ENCODE measurements at regions not wholly inside any gene's neighbourhood (a gene's known extent, or its start where the extent isn't known, plus 50 kb on each side); places are given as distances from the start of the nearest gene placed in this dataset.

DNA sequence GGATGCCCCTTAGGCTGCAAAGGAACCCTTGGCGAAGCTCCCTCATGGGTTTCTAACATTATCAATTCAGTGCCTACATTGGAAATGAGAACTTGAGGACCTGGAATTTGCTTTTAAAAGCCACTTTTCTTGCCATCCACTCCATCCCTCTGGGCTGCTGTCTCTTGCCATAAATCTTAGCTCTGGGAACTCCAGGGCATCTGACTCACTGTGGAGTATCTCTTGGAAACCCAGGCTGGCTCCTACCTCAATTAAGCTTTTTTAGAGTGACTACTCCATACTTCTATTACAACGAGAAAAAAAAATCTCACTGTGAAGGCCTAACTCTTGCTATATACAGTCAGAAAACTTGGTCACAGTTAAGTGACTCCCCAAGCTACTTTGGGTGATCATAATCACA, 227.2 kb upstream of the SETBP1 start:
- no peaks in the 10 kb centered on the region for H3K27me3 ChIP-seq (ENCODE audit: control insufficient read depth in 1 of 2, insufficient read depth in 2 of 2, low read length in 2 of 2)
- no peak overlapping the region for H3K27ac ChIP-seq (ENCODE audit: low read depth, low read length)
- no peak overlapping the region for H3K4me3 ChIP-seq (ENCODE audit: low read depth in 1 of 2, low read length in 2 of 2)
- H3K36me3 ChIP-seq (ENCODE audit: control insufficient read depth in 1 of 2, insufficient read depth in 2 of 2, low read length in 2 of 2): no peaks in the 10 kb centered on the region
- no peak overlapping the region for H3K9ac ChIP-seq (ENCODE audit: low read depth in 1 of 2, low read length in 2 of 2)
- no peaks in the 10 kb centered on the region for H3K4me1 ChIP-seq (ENCODE audit: control insufficient read depth in 1 of 2, insufficient read depth in 2 of 2, low read length in 2 of 2)
- no peaks in the 10 kb centered on the region for H3K9me3 ChIP-seq (ENCODE audit: control insufficient read depth in 1 of 2, low read length in 2 of 2)

DNA sequence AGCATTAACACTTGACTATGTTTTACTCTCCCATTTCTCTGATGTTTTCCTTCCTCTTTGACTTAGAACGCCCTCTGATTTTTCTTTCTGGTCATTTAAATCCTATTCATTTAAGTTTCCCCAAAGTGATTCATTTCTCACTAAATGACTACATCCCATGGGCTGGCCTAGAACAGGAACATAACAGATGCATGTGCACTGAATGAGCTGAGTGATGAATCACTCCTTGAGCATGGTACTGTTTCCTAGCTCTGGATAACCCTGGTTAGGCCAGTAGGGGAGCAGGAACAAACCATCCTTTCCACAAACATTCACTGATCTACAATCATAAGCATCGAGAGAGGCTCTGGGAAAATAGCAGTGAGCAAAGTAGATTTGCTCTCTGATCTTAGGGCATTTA, 221.9 kb upstream of the SETBP1 start:
- H3K27ac ChIP-seq (ENCODE audit: low read depth, low read length): no peak overlapping the region
- no peaks in the 10 kb centered on the region for H3K4me1 ChIP-seq (ENCODE audit: control insufficient read depth in 1 of 2, insufficient read depth in 2 of 2, low read length in 2 of 2)
- H3K9ac ChIP-seq (ENCODE audit: low read depth in 1 of 2, low read length in 2 of 2): no peak overlapping the region
- H3K27me3 ChIP-seq (ENCODE audit: control insufficient read depth in 1 of 2, insufficient read depth in 2 of 2, low read length in 2 of 2): no peaks in the 10 kb centered on the region
- no peaks in the 10 kb centered on the region for H3K9me3 ChIP-seq (ENCODE audit: control insufficient read depth in 1 of 2, low read length in 2 of 2)
- no peaks in the 10 kb centered on the region for H3K36me3 ChIP-seq (ENCODE audit: control insufficient read depth in 1 of 2, insufficient read depth in 2 of 2, low read length in 2 of 2)
- H3K4me3 ChIP-seq (ENCODE audit: low read depth in 1 of 2, low read length in 2 of 2): no peak overlapping the region

DNA sequence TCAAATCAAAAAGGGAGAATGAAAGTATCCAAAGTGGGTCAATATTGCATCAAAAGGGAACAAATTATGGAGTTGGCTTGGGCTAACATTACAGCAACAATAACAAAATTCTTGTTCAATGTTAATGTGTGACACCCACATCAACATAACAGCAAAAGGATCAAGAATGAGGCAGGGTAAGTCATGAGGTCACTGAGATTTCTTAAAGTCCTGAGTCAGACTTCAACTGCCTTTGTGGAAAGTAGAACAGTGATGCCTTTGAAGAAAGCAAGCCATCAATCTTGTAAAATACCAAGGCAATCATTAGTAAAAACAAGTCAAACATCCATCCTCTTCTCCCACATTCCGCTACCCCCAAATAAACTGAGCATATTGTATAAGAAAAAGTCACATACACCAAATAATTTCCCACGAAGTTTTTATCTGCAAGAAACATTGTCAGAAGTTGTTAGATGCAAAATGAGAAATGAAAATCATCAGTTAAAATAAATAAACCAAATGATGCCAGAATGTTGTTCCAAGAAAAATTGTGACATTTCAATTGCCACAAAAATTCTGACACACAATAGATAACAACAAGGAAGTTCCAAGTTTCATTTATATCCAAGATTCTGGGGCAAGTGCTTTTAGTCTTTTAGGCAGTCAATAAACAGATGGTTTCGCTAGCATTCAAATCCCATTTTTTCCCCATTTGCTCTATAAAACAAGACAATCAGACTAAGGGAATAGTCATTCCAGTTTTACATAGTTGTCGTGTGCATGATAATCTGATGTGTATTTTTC, 216.1 kb upstream of the SETBP1 start:
- Histone ChIP-seq H3K4me3 (ENCODE audit: low read depth in 1 of 2, low read length in 2 of 2) (no peak overlapping the region), H3K27me3 (ENCODE audit: control insufficient read depth in 1 of 2, insufficient read depth in 2 of 2, low read length in 2 of 2) (no peaks in the 10 kb centered on the region), H3K4me1 (ENCODE audit: control insufficient read depth in 1 of 2, insufficient read depth in 2 of 2, low read length in 2 of 2) (no peaks in the 10 kb centered on the region), H3K27ac (ENCODE audit: low read depth, low read length) (no peak overlapping the region), H3K9me3 (ENCODE audit: control insufficient read depth in 1 of 2, low read length in 2 of 2) (no peaks in the 10 kb centered on the region), H3K9ac (ENCODE audit: low read depth in 1 of 2, low read length in 2 of 2) (no peak overlapping the region), H3K36me3 (ENCODE audit: control insufficient read depth in 1 of 2, insufficient read depth in 2 of 2, low read length in 2 of 2) (no peaks in the 10 kb centered on the region)

DNA sequence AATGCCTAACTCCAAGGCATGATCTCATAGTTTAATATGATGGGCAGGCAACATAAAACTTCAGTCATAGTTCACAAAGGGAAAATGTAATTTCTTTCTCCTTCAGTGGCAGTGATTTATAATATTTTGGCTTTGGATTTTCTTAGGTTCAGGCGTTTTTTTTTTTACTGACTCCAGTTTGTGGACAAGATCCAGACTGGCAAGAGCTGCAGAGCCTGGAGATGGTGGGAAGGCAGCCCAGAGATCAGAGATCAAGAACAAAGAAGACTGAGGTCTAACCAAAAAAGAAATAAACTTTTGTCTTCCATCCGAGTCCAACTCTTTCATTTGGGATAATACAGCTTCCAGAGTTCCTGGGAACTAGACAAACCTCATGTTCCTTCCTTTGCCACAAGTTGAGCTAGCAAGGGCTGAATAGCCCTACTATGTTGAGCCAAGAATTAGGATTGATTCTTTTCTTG, 215.3 kb upstream of the SETBP1 start:
- Histone ChIP-seq H3K27ac (ENCODE audit: low read depth, low read length) (no peak overlapping the region), H3K4me3 (ENCODE audit: low read depth in 1 of 2, low read length in 2 of 2) (no peak overlapping the region), H3K9ac (ENCODE audit: low read depth in 1 of 2, low read length in 2 of 2) (no peak overlapping the region), H3K9me3 (ENCODE audit: control insufficient read depth in 1 of 2, low read length in 2 of 2) (no peaks in the 10 kb centered on the region), H3K4me1 (ENCODE audit: control insufficient read depth in 1 of 2, insufficient read depth in 2 of 2, low read length in 2 of 2) (no peaks in the 10 kb centered on the region), H3K36me3 (ENCODE audit: control insufficient read depth in 1 of 2, insufficient read depth in 2 of 2, low read length in 2 of 2) (no peaks in the 10 kb centered on the region), H3K27me3 (ENCODE audit: control insufficient read depth in 1 of 2, insufficient read depth in 2 of 2, low read length in 2 of 2) (no peaks in the 10 kb centered on the region)

DNA sequence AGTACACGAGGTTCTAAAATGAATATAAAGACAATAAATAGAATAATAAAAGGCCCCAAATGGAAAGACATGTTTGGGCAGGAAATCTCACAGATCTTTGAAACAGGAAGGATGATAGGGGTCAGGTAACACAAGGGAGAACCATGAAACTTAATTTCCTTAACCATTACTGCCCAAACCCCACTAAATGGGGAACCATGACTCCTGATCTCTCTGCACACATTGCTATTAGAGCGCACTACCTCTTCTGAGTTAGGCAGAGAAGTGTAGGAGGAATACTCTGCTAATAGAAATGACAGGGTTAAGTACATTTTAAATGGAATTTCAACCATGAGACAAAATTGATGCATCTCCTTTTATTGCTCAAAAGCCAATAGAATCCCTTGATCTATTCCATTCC, 213.7 kb upstream of the SETBP1 start:
- Histone ChIP-seq H3K4me3 (ENCODE audit: low read depth in 1 of 2, low read length in 2 of 2) (no peak overlapping the region), H3K27me3 (ENCODE audit: control insufficient read depth in 1 of 2, insufficient read depth in 2 of 2, low read length in 2 of 2) (no peaks in the 10 kb centered on the region), H3K9me3 (ENCODE audit: control insufficient read depth in 1 of 2, low read length in 2 of 2) (no peaks in the 10 kb centered on the region), H3K4me1 (ENCODE audit: control insufficient read depth in 1 of 2, insufficient read depth in 2 of 2, low read length in 2 of 2) (no peaks in the 10 kb centered on the region), H3K9ac (ENCODE audit: low read depth in 1 of 2, low read length in 2 of 2) (no peak overlapping the region), H3K27ac (ENCODE audit: low read depth, low read length) (no peak overlapping the region), H3K36me3 (ENCODE audit: control insufficient read depth in 1 of 2, insufficient read depth in 2 of 2, low read length in 2 of 2) (no peaks in the 10 kb centered on the region)

DNA sequence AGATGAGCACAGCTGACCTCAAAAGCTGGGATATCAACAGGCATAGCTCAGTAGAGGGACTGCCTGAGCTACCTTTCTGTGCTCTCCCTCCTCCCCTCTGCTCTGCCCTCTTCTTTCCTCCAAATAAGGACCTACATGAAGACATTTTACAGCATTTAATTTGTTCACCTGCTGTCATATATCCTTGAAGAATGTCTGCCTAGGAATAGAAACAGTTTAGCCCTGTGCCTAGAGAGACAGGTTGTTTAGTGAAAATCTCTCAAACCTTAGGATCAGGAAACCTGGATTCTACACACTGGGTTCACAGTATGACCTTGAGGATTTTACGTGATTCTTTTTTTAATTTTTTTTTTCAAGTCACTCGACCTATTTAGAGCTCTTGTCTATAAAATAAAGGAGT, 213.0 kb upstream of the SETBP1 start:
- Histone ChIP-seq H3K27ac (ENCODE audit: low read depth, low read length) (no peak overlapping the region), H3K36me3 (ENCODE audit: control insufficient read depth in 1 of 2, insufficient read depth in 2 of 2, low read length in 2 of 2) (no peaks in the 10 kb centered on the region), H3K27me3 (ENCODE audit: control insufficient read depth in 1 of 2, insufficient read depth in 2 of 2, low read length in 2 of 2) (no peaks in the 10 kb centered on the region), H3K9me3 (ENCODE audit: control insufficient read depth in 1 of 2, low read length in 2 of 2) (no peaks in the 10 kb centered on the region), H3K4me3 (ENCODE audit: low read depth in 1 of 2, low read length in 2 of 2) (no peak overlapping the region), H3K4me1 (ENCODE audit: control insufficient read depth in 1 of 2, insufficient read depth in 2 of 2, low read length in 2 of 2) (no peaks in the 10 kb centered on the region), H3K9ac (ENCODE audit: low read depth in 1 of 2, low read length in 2 of 2) (no peak overlapping the region)

DNA sequence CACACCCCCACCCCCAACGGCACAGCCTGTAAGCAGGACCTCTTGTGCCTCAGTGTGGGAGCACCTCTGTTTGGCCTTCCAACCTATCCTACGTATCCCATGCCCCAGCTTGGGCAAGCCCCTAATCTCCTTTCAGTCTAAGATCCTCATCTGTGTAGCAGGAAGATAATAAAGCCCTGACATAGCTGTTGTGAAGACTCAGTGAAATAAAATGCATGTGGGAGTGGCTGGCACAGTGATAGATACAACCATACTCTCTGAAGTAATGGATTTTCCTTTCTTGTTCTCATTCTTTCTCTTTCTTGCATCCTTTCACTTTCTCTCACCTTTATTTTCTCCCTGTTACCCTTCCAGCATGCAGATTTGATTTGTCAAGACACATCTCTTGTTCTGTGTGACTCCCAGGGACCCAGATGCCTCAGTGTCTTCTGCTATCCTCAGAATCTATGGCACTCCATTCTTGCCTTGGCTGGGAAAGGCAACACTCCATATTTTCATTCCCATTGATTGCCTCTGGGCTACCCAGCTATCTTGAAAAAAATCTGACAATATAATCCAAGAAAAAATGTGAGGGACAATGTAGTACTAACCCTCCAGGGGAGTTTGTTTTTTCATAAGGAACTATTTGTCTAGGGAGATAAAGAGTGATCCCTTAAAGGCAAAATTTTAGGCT, 207.2 kb upstream of the SETBP1 start:
- H3K4me3 ChIP-seq (ENCODE audit: low read depth in 1 of 2, low read length in 2 of 2): no peak overlapping the region
- H3K27me3 ChIP-seq (ENCODE audit: control insufficient read depth in 1 of 2, insufficient read depth in 2 of 2, low read length in 2 of 2): no peaks in the 10 kb centered on the region
- no peaks in the 10 kb centered on the region for H3K9me3 ChIP-seq (ENCODE audit: control insufficient read depth in 1 of 2, low read length in 2 of 2)
- H3K9ac ChIP-seq (ENCODE audit: low read depth in 1 of 2, low read length in 2 of 2): no peak overlapping the region
- no peaks in the 10 kb centered on the region for H3K4me1 ChIP-seq (ENCODE audit: control insufficient read depth in 1 of 2, insufficient read depth in 2 of 2, low read length in 2 of 2)
- no peaks in the 10 kb centered on the region for H3K36me3 ChIP-seq (ENCODE audit: control insufficient read depth in 1 of 2, insufficient read depth in 2 of 2, low read length in 2 of 2)
- H3K27ac ChIP-seq (ENCODE audit: low read depth, low read length): no peak overlapping the region

DNA sequence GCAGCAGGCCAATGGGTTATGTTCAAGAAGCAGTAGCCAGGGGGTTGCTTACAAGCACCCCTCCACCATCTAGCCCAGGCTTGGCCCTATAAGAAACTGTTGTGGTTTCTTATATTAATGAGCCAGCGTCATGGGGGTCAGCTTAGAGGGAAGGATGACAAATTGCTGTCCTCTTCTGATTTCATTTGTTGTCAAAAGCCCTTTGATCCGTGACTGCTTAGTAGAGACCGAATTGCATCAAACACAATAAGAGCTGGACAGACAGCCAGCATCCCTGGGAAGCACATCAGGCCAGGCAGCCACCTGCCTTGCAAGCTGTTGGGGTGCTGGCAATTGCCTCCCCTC, 206.6 kb upstream of the SETBP1 start:
- no peaks in the 10 kb centered on the region for H3K36me3 ChIP-seq (ENCODE audit: control insufficient read depth in 1 of 2, insufficient read depth in 2 of 2, low read length in 2 of 2)
- no peaks in the 10 kb centered on the region for H3K27me3 ChIP-seq (ENCODE audit: control insufficient read depth in 1 of 2, insufficient read depth in 2 of 2, low read length in 2 of 2)
- peaks cover under 1 to 4% of the 10 kb centered on the region in 2 donors for H3K9me3 ChIP-seq (ENCODE audit: control insufficient read depth in 1 of 2, low read length in 2 of 2)
- H3K4me1 ChIP-seq (ENCODE audit: control insufficient read depth in 1 of 2, insufficient read depth in 2 of 2, low read length in 2 of 2): no peaks in the 10 kb centered on the region
- no peak overlapping the region for H3K9ac ChIP-seq (ENCODE audit: low read depth in 1 of 2, low read length in 2 of 2)
- no peak overlapping the region for H3K4me3 ChIP-seq (ENCODE audit: low read depth in 1 of 2, low read length in 2 of 2)
- H3K27ac ChIP-seq (ENCODE audit: low read depth, low read length): no peak overlapping the region

DNA sequence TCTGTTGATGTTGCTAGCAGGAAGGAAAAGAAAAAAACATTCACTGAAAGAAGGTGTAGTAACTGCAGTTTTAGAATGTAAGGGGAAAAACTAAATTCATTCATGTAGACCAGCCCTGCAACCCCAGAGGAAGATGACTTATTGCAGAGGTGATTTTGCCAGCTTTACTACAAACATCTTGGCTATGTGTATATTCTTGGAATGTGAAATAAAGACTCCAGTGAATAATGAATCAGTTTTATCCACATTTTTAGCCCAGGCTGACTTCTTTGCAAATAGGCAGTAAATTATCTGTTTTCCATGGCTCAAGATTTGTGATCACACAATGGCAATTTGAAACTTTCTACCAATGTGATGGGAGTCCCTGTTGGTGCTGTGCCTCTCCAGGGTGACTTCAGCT, 206.1 kb upstream of the SETBP1 start:
- H3K4me3 ChIP-seq (ENCODE audit: low read depth in 1 of 2, low read length in 2 of 2): no peak overlapping the region
- H3K27me3 ChIP-seq (ENCODE audit: control insufficient read depth in 1 of 2, insufficient read depth in 2 of 2, low read length in 2 of 2): no peaks in the 10 kb centered on the region
- H3K36me3 ChIP-seq (ENCODE audit: control insufficient read depth in 1 of 2, insufficient read depth in 2 of 2, low read length in 2 of 2): no peaks in the 10 kb centered on the region

DNA sequence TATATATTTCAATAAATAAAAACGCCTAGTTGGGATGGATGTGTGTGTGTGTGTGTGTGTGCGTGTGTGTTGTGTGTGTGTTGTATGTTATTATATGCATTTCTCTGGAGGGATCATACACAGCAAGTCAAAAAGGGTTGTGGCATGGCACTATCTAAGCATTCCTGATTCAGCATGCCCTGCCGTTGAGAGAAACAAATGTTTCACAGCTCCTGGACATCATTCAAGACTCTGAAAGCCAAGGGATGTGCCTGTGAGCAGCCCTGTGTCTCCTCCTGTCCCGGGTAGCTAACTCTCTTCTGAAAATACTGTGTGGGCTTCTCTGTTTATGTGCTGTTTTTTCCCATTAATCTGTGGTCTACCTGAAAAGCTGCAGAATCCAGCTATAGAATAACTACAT, 197.9 kb upstream of the SETBP1 start:
- no peaks in the 10 kb centered on the region for H3K36me3 ChIP-seq (ENCODE audit: control insufficient read depth in 1 of 2, insufficient read depth in 2 of 2, low read length in 2 of 2)
- H3K9me3 ChIP-seq (ENCODE audit: control insufficient read depth in 1 of 2, low read length in 2 of 2): peaks cover 10 to 15% of the 10 kb centered on the region in 2 donors
- H3K9ac ChIP-seq (ENCODE audit: low read depth in 1 of 2, low read length in 2 of 2): no peak overlapping the region
- H3K4me1 ChIP-seq (ENCODE audit: control insufficient read depth in 1 of 2, insufficient read depth in 2 of 2, low read length in 2 of 2): no peaks in the 10 kb centered on the region
- H3K4me3 ChIP-seq (ENCODE audit: low read depth in 1 of 2, low read length in 2 of 2): no peak overlapping the region
- H3K27me3 ChIP-seq (ENCODE audit: control insufficient read depth in 1 of 2, insufficient read depth in 2 of 2, low read length in 2 of 2): no peaks in the 10 kb centered on the region
- H3K27ac ChIP-seq (ENCODE audit: low read depth, low read length): no peak overlapping the region

More for the DNA sequence above, 206.1 kb upstream of the SETBP1 start:
- H3K9me3 ChIP-seq (ENCODE audit: control insufficient read depth in 1 of 2, low read length in 2 of 2): peaks cover 6 to 9% of the 10 kb centered on the region in 2 donors
- no peaks in the 10 kb centered on the region for H3K4me1 ChIP-seq (ENCODE audit: control insufficient read depth in 1 of 2, insufficient read depth in 2 of 2, low read length in 2 of 2)
- H3K9ac ChIP-seq (ENCODE audit: low read depth in 1 of 2, low read length in 2 of 2): no peak overlapping the region
- no peak overlapping the region for H3K27ac ChIP-seq (ENCODE audit: low read depth, low read length)

Data from duodenal mucosa (tissue), 2 donors.